GM23338 (cell line): ENCODE measurements at regions not wholly inside any gene's neighbourhood (a gene's known extent, or its start where the extent isn't known, plus 50 kb on each side); places are given as distances from the start of the nearest gene placed in this dataset.

ENCODE experiments used
- ATAC-seq: fragments of 200-7000 bp; cut with Tn5 transposase; 3 replicates; pipeline ENCODE4 v1.9.1; 2020
- DNase-seq: peaks from one replicate; pipeline ENCODE4 v3.0.0-alpha.2; 2015; ENCODE audit warnings: low spot score
- H2AFZ ChIP-seq: fragments of 200-600 bp; sonication (generic); 2 replicates; pipeline ENCODE4 v1.8.0; 2016; ENCODE audit warnings: antibody characterized with exemption, mild to moderate bottlenecking, moderate library complexity
- H3F3A ChIP-seq: fragments of 200-600 bp; sonication (generic); replicated peaks from 2 replicates; pipeline ENCODE4 v1.8.0; 2017; ENCODE audit warnings: antibody characterized with exemption, mixed run types, low read depth
- H3K27ac ChIP-seq: fragments of 200-600 bp; sonication (generic); 2 replicates; pipeline ENCODE4 v1.6.1; 2016; ENCODE audit warnings: low read depth
- H3K27me3 ChIP-seq: fragments of 200-600 bp; sonication (generic); 2 replicates; pipeline ENCODE4 v1.8.0; 2016; ENCODE audit warnings: mild to moderate bottlenecking, mixed run types, moderate library complexity; ENCODE audit not compliant: insufficient read depth
- H3K36me3 ChIP-seq: fragments of 200-600 bp; sonication (generic); 2 replicates; pipeline ENCODE4 v1.8.0; 2016; ENCODE audit warnings: mild to moderate bottlenecking; ENCODE audit not compliant: insufficient read depth
- H3K4me1 ChIP-seq: fragments of 200-600 bp; sonication (generic); 2 replicates; pipeline ENCODE4 v1.8.0; 2016; ENCODE audit warnings: mild to moderate bottlenecking, moderate library complexity; ENCODE audit not compliant: insufficient read depth
- H3K4me2 ChIP-seq: fragments of 200-600 bp; sonication (generic); 2 replicates; pipeline ENCODE4 v1.7.1; 2017; ENCODE audit warnings: mixed run types
- H3K4me3 ChIP-seq: fragments of 200-600 bp; sonication (generic); 2 replicates; pipeline ENCODE4 v1.6.1; 2016; ENCODE audit warnings: mixed run types
- H3K79me2 ChIP-seq: fragments of 200-600 bp; sonication (generic); replicated peaks from 2 replicates; pipeline ENCODE4 v1.8.0; 2017; ENCODE audit warnings: mild to moderate bottlenecking; ENCODE audit not compliant: insufficient read depth
- H3K9me2 ChIP-seq: fragments of 200-600 bp; sonication (generic); 2 replicates; pipeline ENCODE4 v1.8.0; 2017; ENCODE audit not compliant: insufficient read depth
- H4K20me1 ChIP-seq: fragments of 200-600 bp; sonication (generic); replicated peaks from 2 replicates; pipeline ENCODE4 v1.8.0; 2017; ENCODE audit warnings: mild to moderate bottlenecking; ENCODE audit not compliant: insufficient read depth
- H3K27ac Mint-ChIP-seq: 2 replicates; pipeline ENCODE4 v1.8.0; 2020; ENCODE audit warnings: inconsistent platforms, mild to moderate bottlenecking, moderate library complexity, mixed read lengths
- H3K27me3 Mint-ChIP-seq: 3 replicates; pipeline ENCODE4 v1.8.0; 2022; ENCODE audit warnings: low read depth, mild to moderate bottlenecking, moderate library complexity, mixed read lengths, inconsistent platforms; ENCODE audit not compliant: insufficient read depth, poor library complexity
- H3K36me3 Mint-ChIP-seq: 3 replicates; pipeline ENCODE4 v1.8.0; 2021; ENCODE audit warnings: low read depth, mild to moderate bottlenecking, inconsistent platforms, moderate library complexity, mixed read lengths
- H3K4me1 Mint-ChIP-seq: 3 replicates; pipeline ENCODE4 v1.8.0; 2020; ENCODE audit warnings: mild to moderate bottlenecking, inconsistent platforms, mixed read lengths
- H3K4me3 Mint-ChIP-seq: 3 replicates; pipeline ENCODE4 v1.8.0; 2021; ENCODE audit warnings: moderate library complexity, mild to moderate bottlenecking, inconsistent platforms, mixed read lengths
- H3K9me3 Mint-ChIP-seq: 3 replicates; pipeline ENCODE4 v1.8.0; 2020; ENCODE audit warnings: moderate library complexity, mild to moderate bottlenecking, inconsistent platforms, mixed read lengths
- CREB1 ChIP-seq: fragments of 250-450 bp; sonication (Bioruptor Pico); IDR thresholded peaks from 2 replicates; pipeline ENCODE4 v1.5.0; 2020; ENCODE audit warnings: low read depth, mild to moderate bottlenecking, moderate library complexity
- EZH2 ChIP-seq: fragments of 200-600 bp; sonication (generic); IDR thresholded peaks from one replicate; pipeline ENCODE4 v1.8.0; 2017; ENCODE audit warnings: antibody characterized with exemption, mild to moderate bottlenecking, low read depth; ENCODE audit not compliant: unreplicated experiment
- EZH2phosphoT487 ChIP-seq: fragments of 200-600 bp; sonication (generic); IDR thresholded peaks from one replicate; pipeline ENCODE4 v1.8.1; 2018; ENCODE audit warnings: antibody characterized with exemption; ENCODE audit not compliant: unreplicated experiment
- JUNB ChIP-seq: IDR thresholded peaks from one replicate; pipeline ENCODE4 v1.6.1; 2016; ENCODE audit warnings: antibody characterized with exemption; ENCODE audit not compliant: unreplicated experiment
- NANOG ChIP-seq: IDR thresholded peaks from 2 replicates; pipeline ENCODE4 v1.6.1; 2016; ENCODE audit warnings: antibody characterized with exemption, borderline replicate concordance
- POLR2AphosphoS5 ChIP-seq: IDR thresholded peaks from 2 replicates; pipeline ENCODE4 v1.6.1; 2016; ENCODE audit warnings: antibody characterized with exemption, low read depth
- STAT1 ChIP-seq: IDR thresholded peaks from one replicate; pipeline ENCODE4 v1.6.1; 2016; ENCODE audit warnings: antibody characterized with exemption; ENCODE audit not compliant: unreplicated experiment
- ZNF114 ChIP-seq: fragments of 250-450 bp; sonication (Bioruptor Pico); IDR thresholded peaks from 2 replicates; pipeline ENCODE4 v1.5.0; 2020; ENCODE audit warnings: mild to moderate bottlenecking, moderate library complexity
- ZNF331 ChIP-seq: fragments of 250-450 bp; sonication (Bioruptor Pico); IDR thresholded peaks from 2 replicates; pipeline ENCODE4 v1.5.0; 2020; ENCODE audit warnings: low read depth, mild to moderate bottlenecking, moderate library complexity
- TF ChIP-seq, protein P1 (sequence below): IDR thresholded peaks from one replicate; pipeline ENCODE4 v1.6.1; 2018; ENCODE audit warnings: antibody characterized with exemption; ENCODE audit not compliant: unreplicated experiment
- TF ChIP-seq, protein P2 (sequence below): fragments of 250-450 bp; sonication (Bioruptor Pico); IDR thresholded peaks from 2 replicates; pipeline ENCODE4 v1.5.0; 2020; ENCODE audit warnings: mild to moderate bottlenecking, moderate library complexity
- TF ChIP-seq, protein P3 (sequence below), 2 experiments: fragments of 200-600 bp in 1 of 2; sonication (generic) in 1 of 2; conservative IDR thresholded peaks; 2 replicates each; pipeline versions ENCODE4 v1.5.1 to v1.6.1; 2016 to 2017; ENCODE audit warnings: antibody characterized with exemption in 2 of 2, low read depth in 2 of 2, mild to moderate bottlenecking in 2 of 2, moderate library complexity in 1 of 2
- TF ChIP-seq, protein P4 (sequence below): IDR thresholded peaks from 2 replicates; pipeline ENCODE4 v1.6.1; 2016; ENCODE audit warnings: antibody characterized with exemption

DNA sequence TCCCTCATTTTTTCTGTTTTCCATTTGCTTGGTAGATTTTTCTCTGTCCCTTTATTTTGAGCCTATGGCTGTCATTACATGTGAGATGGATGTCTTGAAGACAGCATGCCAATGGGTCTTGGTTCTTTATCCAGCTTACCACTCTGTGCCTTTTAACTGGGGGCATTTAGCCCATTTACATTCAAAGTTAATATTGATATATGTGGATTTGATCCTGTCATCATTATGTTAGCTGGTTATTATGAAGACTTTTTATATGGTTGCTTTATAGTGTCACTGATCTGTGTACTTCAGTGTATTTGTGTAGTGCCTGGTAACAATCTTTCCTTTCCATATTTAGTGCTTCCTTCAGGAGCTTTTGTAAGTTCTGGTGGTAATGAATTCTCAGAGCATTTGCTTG lies 89.3 kb upstream of the UNC5B start:
- peaks cover 6% of the 10 kb centered on the region; the same call in 1 of the 2 replicates for H3K36me3 ChIP-seq
- H3K9me2 ChIP-seq: peaks cover 5% of the 10 kb centered on the region; the same call in 1 of the 2 replicates
- no peaks in the 10 kb centered on the region for H3K79me2 ChIP-seq
- H3K4me2 ChIP-seq: no peak overlapping the region
- peaks cover 4% of the 10 kb centered on the region for H3K4me1 Mint-ChIP-seq
- no peaks in the 10 kb centered on the region for H3K27me3 Mint-ChIP-seq
- ATAC-seq: no peak
- H4K20me1 ChIP-seq: no peaks in the 10 kb centered on the region
- TF ChIP-seq, protein P1, sequence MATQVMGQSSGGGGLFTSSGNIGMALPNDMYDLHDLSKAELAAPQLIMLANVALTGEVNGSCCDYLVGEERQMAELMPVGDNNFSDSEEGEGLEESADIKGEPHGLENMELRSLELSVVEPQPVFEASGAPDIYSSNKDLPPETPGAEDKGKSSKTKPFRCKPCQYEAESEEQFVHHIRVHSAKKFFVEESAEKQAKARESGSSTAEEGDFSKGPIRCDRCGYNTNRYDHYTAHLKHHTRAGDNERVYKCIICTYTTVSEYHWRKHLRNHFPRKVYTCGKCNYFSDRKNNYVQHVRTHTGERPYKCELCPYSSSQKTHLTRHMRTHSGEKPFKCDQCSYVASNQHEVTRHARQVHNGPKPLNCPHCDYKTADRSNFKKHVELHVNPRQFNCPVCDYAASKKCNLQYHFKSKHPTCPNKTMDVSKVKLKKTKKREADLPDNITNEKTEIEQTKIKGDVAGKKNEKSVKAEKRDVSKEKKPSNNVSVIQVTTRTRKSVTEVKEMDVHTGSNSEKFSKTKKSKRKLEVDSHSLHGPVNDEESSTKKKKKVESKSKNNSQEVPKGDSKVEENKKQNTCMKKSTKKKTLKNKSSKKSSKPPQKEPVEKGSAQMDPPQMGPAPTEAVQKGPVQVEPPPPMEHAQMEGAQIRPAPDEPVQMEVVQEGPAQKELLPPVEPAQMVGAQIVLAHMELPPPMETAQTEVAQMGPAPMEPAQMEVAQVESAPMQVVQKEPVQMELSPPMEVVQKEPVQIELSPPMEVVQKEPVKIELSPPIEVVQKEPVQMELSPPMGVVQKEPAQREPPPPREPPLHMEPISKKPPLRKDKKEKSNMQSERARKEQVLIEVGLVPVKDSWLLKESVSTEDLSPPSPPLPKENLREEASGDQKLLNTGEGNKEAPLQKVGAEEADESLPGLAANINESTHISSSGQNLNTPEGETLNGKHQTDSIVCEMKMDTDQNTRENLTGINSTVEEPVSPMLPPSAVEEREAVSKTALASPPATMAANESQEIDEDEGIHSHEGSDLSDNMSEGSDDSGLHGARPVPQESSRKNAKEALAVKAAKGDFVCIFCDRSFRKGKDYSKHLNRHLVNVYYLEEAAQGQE: no peak
- TF ChIP-seq CREB1 (CRISPR knock-in tag): no peak
- no peak for TF ChIP-seq ZNF114
- TF ChIP-seq NANOG: no peak
- TF ChIP-seq, protein P2, sequence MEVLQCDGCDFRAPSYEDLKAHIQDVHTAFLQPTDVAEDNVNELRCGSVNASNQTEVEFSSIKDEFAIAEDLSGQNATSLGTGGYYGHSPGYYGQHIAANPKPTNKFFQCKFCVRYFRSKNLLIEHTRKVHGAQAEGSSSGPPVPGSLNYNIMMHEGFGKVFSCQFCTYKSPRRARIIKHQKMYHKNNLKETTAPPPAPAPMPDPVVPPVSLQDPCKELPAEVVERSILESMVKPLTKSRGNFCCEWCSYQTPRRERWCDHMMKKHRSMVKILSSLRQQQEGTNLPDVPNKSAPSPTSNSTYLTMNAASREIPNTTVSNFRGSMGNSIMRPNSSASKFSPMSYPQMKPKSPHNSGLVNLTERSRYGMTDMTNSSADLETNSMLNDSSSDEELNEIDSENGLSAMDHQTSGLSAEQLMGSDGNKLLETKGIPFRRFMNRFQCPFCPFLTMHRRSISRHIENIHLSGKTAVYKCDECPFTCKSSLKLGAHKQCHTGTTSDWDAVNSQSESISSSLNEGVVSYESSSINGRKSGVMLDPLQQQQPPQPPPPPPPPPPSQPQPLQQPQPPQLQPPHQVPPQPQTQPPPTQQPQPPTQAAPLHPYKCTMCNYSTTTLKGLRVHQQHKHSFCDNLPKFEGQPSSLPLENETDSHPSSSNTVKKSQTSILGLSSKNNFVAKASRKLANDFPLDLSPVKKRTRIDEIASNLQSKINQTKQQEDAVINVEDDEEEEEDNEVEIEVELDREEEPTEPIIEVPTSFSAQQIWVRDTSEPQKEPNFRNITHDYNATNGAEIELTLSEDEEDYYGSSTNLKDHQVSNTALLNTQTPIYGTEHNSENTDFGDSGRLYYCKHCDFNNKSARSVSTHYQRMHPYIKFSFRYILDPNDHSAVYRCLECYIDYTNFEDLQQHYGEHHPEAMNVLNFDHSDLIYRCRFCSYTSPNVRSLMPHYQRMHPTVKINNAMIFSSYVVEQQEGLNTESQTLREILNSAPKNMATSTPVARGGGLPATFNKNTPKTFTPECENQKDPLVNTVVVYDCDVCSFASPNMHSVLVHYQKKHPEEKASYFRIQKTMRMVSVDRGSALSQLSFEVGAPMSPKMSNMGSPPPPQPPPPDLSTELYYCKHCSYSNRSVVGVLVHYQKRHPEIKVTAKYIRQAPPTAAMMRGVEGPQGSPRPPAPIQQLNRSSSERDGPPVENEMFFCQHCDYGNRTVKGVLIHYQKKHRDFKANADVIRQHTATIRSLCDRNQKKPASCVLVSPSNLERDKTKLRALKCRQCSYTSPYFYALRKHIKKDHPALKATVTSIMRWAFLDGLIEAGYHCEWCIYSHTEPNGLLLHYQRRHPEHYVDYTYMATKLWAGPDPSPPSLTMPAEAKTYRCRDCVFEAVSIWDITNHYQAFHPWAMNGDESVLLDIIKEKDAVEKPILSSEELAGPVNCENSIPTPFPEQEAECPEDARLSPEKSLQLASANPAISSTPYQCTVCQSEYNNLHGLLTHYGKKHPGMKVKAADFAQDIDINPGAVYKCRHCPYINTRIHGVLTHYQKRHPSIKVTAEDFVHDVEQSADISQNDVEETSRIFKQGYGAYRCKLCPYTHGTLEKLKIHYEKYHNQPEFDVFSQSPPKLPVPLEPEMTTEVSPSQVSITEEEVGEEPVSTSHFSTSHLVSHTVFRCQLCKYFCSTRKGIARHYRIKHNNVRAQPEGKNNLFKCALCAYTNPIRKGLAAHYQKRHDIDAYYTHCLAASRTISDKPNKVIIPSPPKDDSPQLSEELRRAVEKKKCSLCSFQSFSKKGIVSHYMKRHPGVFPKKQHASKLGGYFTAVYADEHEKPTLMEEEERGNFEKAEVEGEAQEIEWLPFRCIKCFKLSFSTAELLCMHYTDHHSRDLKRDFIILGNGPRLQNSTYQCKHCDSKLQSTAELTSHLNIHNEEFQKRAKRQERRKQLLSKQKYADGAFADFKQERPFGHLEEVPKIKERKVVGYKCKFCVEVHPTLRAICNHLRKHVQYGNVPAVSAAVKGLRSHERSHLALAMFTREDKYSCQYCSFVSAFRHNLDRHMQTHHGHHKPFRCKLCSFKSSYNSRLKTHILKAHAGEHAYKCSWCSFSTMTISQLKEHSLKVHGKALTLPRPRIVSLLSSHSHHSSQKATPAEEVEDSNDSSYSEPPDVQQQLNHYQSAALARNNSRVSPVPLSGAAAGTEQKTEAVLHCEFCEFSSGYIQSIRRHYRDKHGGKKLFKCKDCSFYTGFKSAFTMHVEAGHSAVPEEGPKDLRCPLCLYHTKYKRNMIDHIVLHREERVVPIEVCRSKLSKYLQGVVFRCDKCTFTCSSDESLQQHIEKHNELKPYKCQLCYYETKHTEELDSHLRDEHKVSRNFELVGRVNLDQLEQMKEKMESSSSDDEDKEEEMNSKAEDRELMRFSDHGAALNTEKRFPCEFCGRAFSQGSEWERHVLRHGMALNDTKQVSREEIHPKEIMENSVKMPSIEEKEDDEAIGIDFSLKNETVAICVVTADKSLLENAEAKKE (CRISPR knock-in tag): no peak
- TF ChIP-seq, protein P3, sequence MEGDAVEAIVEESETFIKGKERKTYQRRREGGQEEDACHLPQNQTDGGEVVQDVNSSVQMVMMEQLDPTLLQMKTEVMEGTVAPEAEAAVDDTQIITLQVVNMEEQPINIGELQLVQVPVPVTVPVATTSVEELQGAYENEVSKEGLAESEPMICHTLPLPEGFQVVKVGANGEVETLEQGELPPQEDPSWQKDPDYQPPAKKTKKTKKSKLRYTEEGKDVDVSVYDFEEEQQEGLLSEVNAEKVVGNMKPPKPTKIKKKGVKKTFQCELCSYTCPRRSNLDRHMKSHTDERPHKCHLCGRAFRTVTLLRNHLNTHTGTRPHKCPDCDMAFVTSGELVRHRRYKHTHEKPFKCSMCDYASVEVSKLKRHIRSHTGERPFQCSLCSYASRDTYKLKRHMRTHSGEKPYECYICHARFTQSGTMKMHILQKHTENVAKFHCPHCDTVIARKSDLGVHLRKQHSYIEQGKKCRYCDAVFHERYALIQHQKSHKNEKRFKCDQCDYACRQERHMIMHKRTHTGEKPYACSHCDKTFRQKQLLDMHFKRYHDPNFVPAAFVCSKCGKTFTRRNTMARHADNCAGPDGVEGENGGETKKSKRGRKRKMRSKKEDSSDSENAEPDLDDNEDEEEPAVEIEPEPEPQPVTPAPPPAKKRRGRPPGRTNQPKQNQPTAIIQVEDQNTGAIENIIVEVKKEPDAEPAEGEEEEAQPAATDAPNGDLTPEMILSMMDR (conservative IDR thresholded peaks at IDR 0.05; ENCODE audit: low read depth in 2 of 2): no peak
- TF ChIP-seq, protein P4, sequence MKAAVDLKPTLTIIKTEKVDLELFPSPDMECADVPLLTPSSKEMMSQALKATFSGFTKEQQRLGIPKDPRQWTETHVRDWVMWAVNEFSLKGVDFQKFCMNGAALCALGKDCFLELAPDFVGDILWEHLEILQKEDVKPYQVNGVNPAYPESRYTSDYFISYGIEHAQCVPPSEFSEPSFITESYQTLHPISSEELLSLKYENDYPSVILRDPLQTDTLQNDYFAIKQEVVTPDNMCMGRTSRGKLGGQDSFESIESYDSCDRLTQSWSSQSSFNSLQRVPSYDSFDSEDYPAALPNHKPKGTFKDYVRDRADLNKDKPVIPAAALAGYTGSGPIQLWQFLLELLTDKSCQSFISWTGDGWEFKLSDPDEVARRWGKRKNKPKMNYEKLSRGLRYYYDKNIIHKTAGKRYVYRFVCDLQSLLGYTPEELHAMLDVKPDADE: no peak
- TF ChIP-seq JUNB: no peak
- TF ChIP-seq EZH2: no peak
- no peak for TF ChIP-seq ZNF331 (CRISPR knock-in tag)
- TF ChIP-seq EZH2phosphoT487: no peak
- no peak for TF ChIP-seq POLR2AphosphoS5
- no peak for TF ChIP-seq STAT1
- H3K4me3 ChIP-seq: no peak overlapping the region
- H3K4me1 ChIP-seq: no peaks in the 10 kb centered on the region
- H3K36me3 Mint-ChIP-seq: peaks cover 15% of the 10 kb centered on the region
- no peak overlapping the region for H3K27ac ChIP-seq
- peaks cover 35% of the 10 kb centered on the region for H3K9me3 Mint-ChIP-seq
- no peaks in the 10 kb centered on the region for H3K27me3 ChIP-seq
- no peak overlapping the region for H3K4me3 Mint-ChIP-seq
- no peak overlapping the region for H3K27ac Mint-ChIP-seq
- no peak overlapping the region for H2AFZ ChIP-seq
- DNase-seq: no peak
- no peaks in the 10 kb centered on the region for H3F3A ChIP-seq
